ENCODE measurements at regions not wholly inside any gene's neighbourhood (a gene's known extent, or its start where the extent isn't known, plus 50 kb on each side); places are given as distances from the start of the nearest gene placed in this dataset.

DNA sequence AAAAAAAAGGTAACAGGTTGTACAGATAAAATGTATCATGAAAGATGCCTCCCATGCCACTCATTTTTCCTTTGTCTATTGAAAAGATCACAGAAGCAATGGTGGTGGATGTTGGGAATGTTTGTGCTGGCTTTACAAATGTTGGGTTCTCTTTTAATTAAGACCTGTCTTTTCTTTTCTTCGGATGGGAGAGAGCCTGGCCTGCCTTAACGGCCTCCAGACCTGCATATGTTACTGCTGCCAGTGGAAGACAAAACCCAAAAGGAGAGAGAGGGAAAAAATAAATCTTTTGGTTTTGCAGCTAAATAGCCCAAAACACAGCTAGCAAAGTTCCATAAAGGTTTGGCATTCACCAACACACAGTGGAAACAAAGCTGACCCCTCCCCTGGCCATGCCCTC, 50.5 kb upstream of the FZD7 start:
- intact Hi-C loops (cut with DNase I) = no loop called here
- DNase-seq (ENCODE audit: missing footprints) = no peak
- no peak for ATAC-seq

DNA sequence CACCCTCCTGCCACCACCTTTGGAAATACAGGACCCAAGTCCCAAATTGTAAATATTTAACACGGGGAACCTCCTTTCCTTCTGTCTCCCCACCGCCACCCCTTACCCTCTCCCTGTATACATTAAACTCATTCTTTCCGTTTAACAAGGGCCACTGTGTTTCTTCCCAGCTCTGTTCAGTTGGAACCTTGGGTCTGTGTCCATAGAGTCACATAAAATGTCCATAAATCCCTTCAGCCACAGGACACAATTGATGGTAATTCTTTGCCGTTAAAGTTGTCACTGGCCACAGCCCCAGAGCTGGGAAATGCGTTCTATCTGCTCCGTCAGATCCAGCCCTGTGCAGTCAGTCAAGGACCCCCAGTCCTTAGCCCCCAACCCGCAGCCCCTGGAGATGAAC, 49.9 kb upstream of the FZD7 start:
- ATAC-seq = no peak
- DNase-seq (ENCODE audit: missing footprints) = no peak
- intact Hi-C loops (cut with DNase I) = no loop called here
